Fibroblast of pulmonary artery (primary cell): ENCODE measurements at regions not wholly inside any gene's neighbourhood (a gene's known extent, or its start where the extent isn't known, plus 50 kb on each side); places are given as distances from the start of the nearest gene placed in this dataset.

Source experiments
- DNase-seq: peaks from one replicate; pipeline ENCODE4 v3.0.0-alpha.2; 2010; ENCODE audit warnings: low read depth
- H3K4me3 ChIP-seq: replicated peaks from 2 replicates; pipeline ENCODE4 v1.5.1; 2011; ENCODE audit warnings: low read depth, mild to moderate bottlenecking, control low read depth, low read length, moderate library complexity
- TF ChIP-seq, protein P1 (sequence below): IDR thresholded peaks from 2 replicates; pipeline ENCODE4 v1.5.1; 2011; ENCODE audit warnings: mild to moderate bottlenecking, control low read depth, low read length, inconsistent platforms; ENCODE audit errors: missing control alignments

- no peak for DNase-seq
- TF ChIP-seq, protein P1, sequence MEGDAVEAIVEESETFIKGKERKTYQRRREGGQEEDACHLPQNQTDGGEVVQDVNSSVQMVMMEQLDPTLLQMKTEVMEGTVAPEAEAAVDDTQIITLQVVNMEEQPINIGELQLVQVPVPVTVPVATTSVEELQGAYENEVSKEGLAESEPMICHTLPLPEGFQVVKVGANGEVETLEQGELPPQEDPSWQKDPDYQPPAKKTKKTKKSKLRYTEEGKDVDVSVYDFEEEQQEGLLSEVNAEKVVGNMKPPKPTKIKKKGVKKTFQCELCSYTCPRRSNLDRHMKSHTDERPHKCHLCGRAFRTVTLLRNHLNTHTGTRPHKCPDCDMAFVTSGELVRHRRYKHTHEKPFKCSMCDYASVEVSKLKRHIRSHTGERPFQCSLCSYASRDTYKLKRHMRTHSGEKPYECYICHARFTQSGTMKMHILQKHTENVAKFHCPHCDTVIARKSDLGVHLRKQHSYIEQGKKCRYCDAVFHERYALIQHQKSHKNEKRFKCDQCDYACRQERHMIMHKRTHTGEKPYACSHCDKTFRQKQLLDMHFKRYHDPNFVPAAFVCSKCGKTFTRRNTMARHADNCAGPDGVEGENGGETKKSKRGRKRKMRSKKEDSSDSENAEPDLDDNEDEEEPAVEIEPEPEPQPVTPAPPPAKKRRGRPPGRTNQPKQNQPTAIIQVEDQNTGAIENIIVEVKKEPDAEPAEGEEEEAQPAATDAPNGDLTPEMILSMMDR, result no peak
- no peak overlapping the region for H3K4me3 ChIP-seq
Measured at GRCh38 chr2:106703161-106703560, 182.8 kb downstream of the ST6GAL2 start.

GRCh38 chr2:106704798-106705197 is 181.2 kb downstream of the ST6GAL2 start:
- DNase-seq, result no peak
- H3K4me3 ChIP-seq, result no peak overlapping the region
- TF ChIP-seq, protein P1, result no peak

- no peak overlapping the region for H3K4me3 ChIP-seq
- TF ChIP-seq, protein P1, result no peak
- no peak for DNase-seq
Measured at GRCh38 chr2:106705877-106706276, 180.1 kb downstream of the ST6GAL2 start.

DNA sequence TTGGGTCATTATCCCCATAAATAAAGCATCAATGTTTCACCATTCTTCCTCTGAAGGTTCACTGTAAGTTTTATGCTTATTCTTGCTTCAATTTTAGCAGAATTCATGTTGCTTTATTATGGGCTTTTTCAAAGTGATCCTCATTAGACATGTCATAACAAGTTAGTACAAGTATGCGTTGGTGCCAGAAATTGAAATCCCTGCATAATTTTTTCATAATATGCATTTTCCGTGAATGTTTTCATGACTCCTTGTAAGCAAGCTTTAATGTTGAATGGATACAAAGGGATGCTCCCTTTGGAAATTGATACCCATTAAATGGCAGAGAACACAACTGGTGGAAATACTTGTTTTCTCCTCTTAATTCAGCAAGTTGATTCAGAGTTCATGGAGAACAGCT is 179.7 kb downstream of the ST6GAL2 start:
- H3K4me3 ChIP-seq, result no peak overlapping the region
- TF ChIP-seq, protein P1, result no peak
- no peak for DNase-seq

GRCh38 chr2:106708209-106708608 is 177.8 kb downstream of the ST6GAL2 start:
- H3K4me3 ChIP-seq, result no peak overlapping the region
- TF ChIP-seq, protein P1, result no peak
- DNase-seq, result no peak

DNA sequence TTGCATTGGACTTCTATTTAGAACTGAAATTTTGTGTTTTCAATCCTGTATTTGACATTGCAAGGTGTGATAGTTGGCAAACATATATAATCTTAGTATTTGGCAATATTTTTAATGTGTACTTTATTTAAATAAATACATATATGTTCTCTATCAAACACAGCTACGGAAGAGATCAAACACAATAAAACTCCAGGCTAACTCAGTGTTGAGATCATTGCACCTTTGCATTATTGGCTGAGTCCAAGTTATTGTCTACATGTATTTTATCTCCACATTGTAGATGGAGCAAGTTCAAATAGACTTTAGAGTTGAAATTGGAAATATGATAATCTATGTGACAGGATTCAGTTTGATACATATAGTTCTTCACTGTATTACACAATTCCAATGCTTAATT is 176.7 kb downstream of the ST6GAL2 start:
- TF ChIP-seq, protein P1, result no peak
- no peak overlapping the region for H3K4me3 ChIP-seq
- no peak for DNase-seq

GRCh38 chr2:106719222-106719621 is 166.7 kb downstream of the ST6GAL2 start:
- no peak for DNase-seq
- TF ChIP-seq, protein P1, result no peak
- H3K4me3 ChIP-seq, result no peak overlapping the region
